ENCODE measurements at regions not wholly inside any gene's neighbourhood (a gene's known extent, or its start where the extent isn't known, plus 50 kb on each side); places are given as distances from the start of the nearest gene placed in this dataset.

DNA sequence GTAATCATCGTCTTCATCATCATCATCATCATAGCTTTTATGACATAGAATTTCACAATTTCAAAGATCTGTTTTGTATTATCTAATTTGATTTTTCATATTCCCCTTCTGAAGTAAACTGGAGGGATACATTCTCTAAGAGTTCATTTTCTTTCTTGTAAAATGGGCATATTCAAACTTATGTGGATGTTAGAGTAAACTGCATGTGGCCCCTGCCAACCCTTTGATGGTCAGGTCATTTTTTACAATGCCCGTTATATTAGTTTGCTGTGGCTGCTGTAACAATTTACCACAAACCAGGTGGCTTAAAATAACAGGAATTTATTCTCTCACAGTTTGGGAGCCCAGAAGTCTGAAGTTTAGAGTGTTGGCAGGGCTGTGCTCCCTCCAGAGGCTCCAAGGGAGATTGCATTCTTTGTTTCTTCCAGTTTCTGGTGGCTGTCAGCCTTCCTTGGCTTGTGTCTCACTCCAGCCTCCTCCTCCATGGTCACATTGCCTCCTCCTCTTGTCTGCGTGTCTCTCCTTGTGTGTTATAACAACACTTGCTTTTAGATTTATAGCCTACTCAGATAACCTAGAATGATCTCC lies 127.5 kb upstream of the MMADHC start:
- TF ChIP-seq, protein P1, sequence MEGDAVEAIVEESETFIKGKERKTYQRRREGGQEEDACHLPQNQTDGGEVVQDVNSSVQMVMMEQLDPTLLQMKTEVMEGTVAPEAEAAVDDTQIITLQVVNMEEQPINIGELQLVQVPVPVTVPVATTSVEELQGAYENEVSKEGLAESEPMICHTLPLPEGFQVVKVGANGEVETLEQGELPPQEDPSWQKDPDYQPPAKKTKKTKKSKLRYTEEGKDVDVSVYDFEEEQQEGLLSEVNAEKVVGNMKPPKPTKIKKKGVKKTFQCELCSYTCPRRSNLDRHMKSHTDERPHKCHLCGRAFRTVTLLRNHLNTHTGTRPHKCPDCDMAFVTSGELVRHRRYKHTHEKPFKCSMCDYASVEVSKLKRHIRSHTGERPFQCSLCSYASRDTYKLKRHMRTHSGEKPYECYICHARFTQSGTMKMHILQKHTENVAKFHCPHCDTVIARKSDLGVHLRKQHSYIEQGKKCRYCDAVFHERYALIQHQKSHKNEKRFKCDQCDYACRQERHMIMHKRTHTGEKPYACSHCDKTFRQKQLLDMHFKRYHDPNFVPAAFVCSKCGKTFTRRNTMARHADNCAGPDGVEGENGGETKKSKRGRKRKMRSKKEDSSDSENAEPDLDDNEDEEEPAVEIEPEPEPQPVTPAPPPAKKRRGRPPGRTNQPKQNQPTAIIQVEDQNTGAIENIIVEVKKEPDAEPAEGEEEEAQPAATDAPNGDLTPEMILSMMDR (IDR thresholded peaks at IDR 0.05) = peak in 7 of 12 donors; percentile 9 to 38 (median 22)
- no peak for TF ChIP-seq POLR2A (IDR thresholded peaks at IDR 0.05)
- intact Hi-C loops (cut with DNase I) = no loop called here
- DNase-seq (no peak), ATAC-seq (no peak)
- no peaks in the 10 kb centered on the region for H3K36me3 ChIP-seq
- H3K27me3 ChIP-seq = no peaks in the 10 kb centered on the region
- H3K27ac ChIP-seq = no peak overlapping the region
- H3K4me3 ChIP-seq = no peak overlapping the region
- H3K4me1 ChIP-seq = no peaks in the 10 kb centered on the region
- H3K9me3 ChIP-seq = no peaks in the 10 kb centered on the region
- WGBS, 4 donors = 69 to 88% (median 78%) methylated on average over 3 of the region's 3 CpGs

DNA sequence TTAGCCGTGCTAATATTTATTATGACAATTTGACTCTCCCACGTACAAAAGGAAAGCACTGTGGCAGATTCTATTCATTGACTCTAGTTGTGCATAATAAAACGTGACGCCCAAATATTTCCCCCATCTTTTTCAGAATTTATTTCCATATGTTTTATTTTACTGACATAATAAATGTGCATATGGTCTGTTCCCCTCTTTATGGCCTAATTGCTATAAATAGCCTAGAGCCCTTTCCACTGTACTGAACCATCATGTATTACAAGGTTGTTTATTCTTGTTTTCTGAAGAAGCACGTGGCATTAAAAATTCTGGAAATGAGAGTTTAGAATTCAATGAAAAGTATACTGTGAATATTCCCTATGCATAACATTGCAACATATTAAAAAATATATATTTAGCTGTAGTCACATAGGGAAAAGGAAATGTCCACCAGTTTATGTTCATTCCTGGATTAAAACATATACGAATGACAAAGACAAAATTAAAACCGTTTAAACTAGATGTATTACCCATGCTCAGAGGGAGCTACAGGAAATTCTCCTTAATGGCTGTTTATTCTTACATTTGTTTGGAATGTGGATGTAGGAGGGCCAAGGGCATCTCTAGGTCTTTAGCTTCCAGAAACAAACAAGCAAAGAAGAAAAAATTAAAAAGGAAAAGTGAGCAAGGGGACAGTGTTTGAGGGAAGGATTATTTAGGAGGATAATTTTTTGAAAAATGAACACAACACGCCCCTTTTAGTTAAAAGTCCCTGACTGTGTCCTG lies 122.1 kb upstream of the MMADHC start:
- H3K27ac ChIP-seq = no peak overlapping the region
- H3K36me3 ChIP-seq = no peaks in the 10 kb centered on the region
- intact Hi-C loops (cut with DNase I) = no loop called here
- ATAC-seq = no peak
- H3K9me3 ChIP-seq = peaks cover 0 to 5% (median 0%) of the 10 kb centered on the region in 12 donors
- no peak for DNase-seq
- no peak overlapping the region for H3K4me3 ChIP-seq
- no peaks in the 10 kb centered on the region for H3K27me3 ChIP-seq
- TF ChIP-seq, protein P1 (IDR thresholded peaks at IDR 0.05) = no peak
- TF ChIP-seq POLR2A (IDR thresholded peaks at IDR 0.05) = no peak
- H3K4me1 ChIP-seq = no peaks in the 10 kb centered on the region
- WGBS, 4 donors = 72 to 76% (median 75%) methylated on average over 8 of the region's 8 CpGs

DNA sequence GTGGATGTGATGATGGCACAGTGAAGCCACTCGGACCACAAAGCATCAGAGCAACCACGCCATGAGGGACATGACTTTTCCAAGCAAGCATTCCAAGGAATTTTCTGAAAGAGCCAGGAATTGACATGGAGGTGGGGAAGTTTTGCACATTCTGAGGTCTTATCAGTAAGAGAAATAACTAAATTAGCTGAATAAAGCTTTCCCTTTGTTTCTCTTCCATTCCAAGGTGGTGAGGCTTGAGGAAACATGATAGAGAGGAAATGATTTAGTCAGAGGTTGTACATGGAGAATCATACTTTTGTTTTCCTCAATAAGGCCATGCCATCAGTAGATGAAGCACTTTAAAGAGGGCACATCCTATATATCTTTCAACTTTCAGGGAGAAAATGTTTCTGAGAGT lies 115.7 kb upstream of the MMADHC start:
- WGBS, 4 donors = 79 to 86% (median 80%) methylated on average over 2 of the region's 2 CpGs
- intact Hi-C loops (cut with DNase I) = no loop called here
- Histone ChIP-seq H3K4me1 (no peaks in the 10 kb centered on the region), H3K27me3 (no peaks in the 10 kb centered on the region), H3K9me3 (peaks cover 0 to 5% (median 0%) of the 10 kb centered on the region in 12 donors), H3K4me3 (no peak overlapping the region), H3K27ac (no peak overlapping the region), H3K36me3 (no peaks in the 10 kb centered on the region)
- TF ChIP-seq, protein P1 (IDR thresholded peaks at IDR 0.05) = no peak
- TF ChIP-seq POLR2A (IDR thresholded peaks at IDR 0.05) = no peak
- ATAC-seq (no peak), DNase-seq (no peak)

DNA sequence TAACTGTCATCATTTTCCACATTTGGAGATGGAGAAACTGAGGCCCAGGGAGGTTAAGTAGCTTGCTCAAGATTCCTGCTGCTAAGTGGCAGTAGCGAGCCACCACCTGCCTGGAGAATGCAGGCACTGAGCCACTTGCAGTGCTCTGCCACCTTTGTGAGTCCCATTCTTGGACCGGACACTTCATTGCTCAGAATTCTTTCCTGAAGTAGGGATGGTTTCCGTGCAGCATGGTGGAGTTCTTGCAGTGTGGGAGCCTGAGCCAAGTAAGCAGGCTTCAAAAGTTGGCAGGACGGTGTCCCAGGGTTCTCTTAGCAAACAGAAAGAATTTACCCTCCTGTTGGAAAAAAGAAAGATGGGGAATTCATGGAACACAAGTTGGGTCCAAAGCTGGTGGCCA lies 115.0 kb upstream of the MMADHC start:
- intact Hi-C loops (cut with DNase I) = no loop called here
- Histone ChIP-seq H3K9me3 (peaks cover 0 to 5% (median 0%) of the 10 kb centered on the region in 12 donors), H3K36me3 (no peaks in the 10 kb centered on the region), H3K27me3 (no peaks in the 10 kb centered on the region), H3K4me1 (no peaks in the 10 kb centered on the region), H3K4me3 (no peak overlapping the region), H3K27ac (no peak overlapping the region)
- TF ChIP-seq POLR2A (IDR thresholded peaks at IDR 0.05) = no peak
- TF ChIP-seq, protein P1 (IDR thresholded peaks at IDR 0.05) = no peak
- 93 to 98% (median 95%) methylated on average over 3 to 4 of the region's 4 CpGs for WGBS, 4 donors
- no peak for DNase-seq
- no peak for ATAC-seq
